Panc1 (cell line): ENCODE measurements at regions not wholly inside any gene's neighbourhood (a gene's known extent, or its start where the extent isn't known, plus 50 kb on each side); places are given as distances from the start of the nearest gene placed in this dataset.
"Not testable (repeated sequence)": the region's sequence is repeated elsewhere in the genome, so short reads cannot be mapped to it uniquely, and the experiment has no call there.

Experiments
- ATAC-seq: fragments of 200-7000 bp; cut with Tn5 transposase; 2 replicates; pipeline ENCODE4 v1.9.1; 2020; ENCODE audit warnings: mild to moderate bottlenecking, moderate library complexity
- BruUV-seq: library from RNA; stranded (reverse); fragments of 400-500 nt; replicated peaks from 2 replicates; lab custom pipeline; 2021; lab: Mats Ljungman, UMichigan
- CTCF ChIA-PET: fragments of 300-600 bp; sonication (Branson Sonifier 250); formaldehyde crosslinking; loops from one replicate; lab custom pipeline; 2022; ENCODE audit warnings: antibody characterized with exemption; lab: Charles Lee
- POLR2A ChIA-PET: fragments of 300-600 bp; sonication (Branson Sonifier 250); formaldehyde crosslinking; loops from one replicate; lab custom pipeline; 2022; ENCODE audit warnings: antibody characterized with exemption; lab: Charles Lee
- DNase-seq: peaks from one replicate; pipeline ENCODE4 v3.0.0-alpha.2; 2010; ENCODE audit warnings: low read depth, low spot score
- H3K27ac ChIP-seq: 2 replicates; pipeline ENCODE4 v1.5.1; 2011; ENCODE audit warnings: mild to moderate bottlenecking, low read length, inconsistent platforms
- H3K27me3 ChIP-seq: fragments of 200-500 bp; sonication (Bioruptor generic); 2 replicates; pipeline ENCODE4 v1.6.0; 2014; ENCODE audit warnings: low read length, inconsistent platforms; ENCODE audit not compliant: control insufficient read depth, insufficient read depth
- H3K36me3 ChIP-seq: fragments of 200-500 bp; sonication (Bioruptor generic); 2 replicates; pipeline ENCODE4 v1.5.1; 2014; ENCODE audit warnings: inconsistent platforms, mild to moderate bottlenecking, low read length, moderate library complexity; ENCODE audit not compliant: control insufficient read depth, insufficient read depth
- H3K4me1 ChIP-seq: 2 replicates; pipeline ENCODE4 v1.5.1; 2011; ENCODE audit warnings: inconsistent platforms, mild to moderate bottlenecking, low read length, moderate library complexity; ENCODE audit not compliant: control insufficient read depth, insufficient read depth
- H3K4me3 ChIP-seq, 2 experiments: 2 replicates each; pipeline ENCODE4 v1.5.1; 2011 to 2012; ENCODE audit warnings: low read depth in 2 of 2, low read length in 2 of 2, mild to moderate bottlenecking in 2 of 2, inconsistent platforms in 1 of 2, moderate library complexity in 1 of 2
- H3K9me3 ChIP-seq: fragments of 200-500 bp; sonication (Bioruptor generic); 2 replicates; pipeline ENCODE4 v1.5.1; 2014; ENCODE audit warnings: low read depth, mild to moderate bottlenecking, inconsistent platforms, low read length, moderate library complexity; ENCODE audit not compliant: control insufficient read depth, insufficient read depth
- CTCF ChIP-seq: fragments of 450-650 bp; IDR thresholded peaks from 2 replicates; pipeline ENCODE4 v1.5.1; 2017; ENCODE audit warnings: mild to moderate bottlenecking
- POLR2AphosphoS5 ChIP-seq: IDR thresholded peaks from 2 replicates; pipeline ENCODE4 v1.6.1; 2012; ENCODE audit warnings: mild to moderate bottlenecking, low read depth, low read length, moderate library complexity
- REST ChIP-seq, 2 experiments: IDR thresholded peaks; 2 replicates each; pipeline ENCODE4 v1.6.1; 2011 to 2012; ENCODE audit warnings: low read depth in 2 of 2, control low read depth in 1 of 2, low read length in 1 of 2, mild to moderate bottlenecking in 1 of 2, moderate library complexity in 1 of 2; ENCODE audit not compliant: insufficient read depth in 1 of 2
- SIN3A ChIP-seq: IDR thresholded peaks from 2 replicates; pipeline ENCODE4 v1.6.1; 2012; ENCODE audit warnings: low read depth, mild to moderate bottlenecking, low read length, moderate library complexity, borderline replicate concordance; ENCODE audit not compliant: insufficient read depth
- TCF7L2 ChIP-seq: IDR thresholded peaks from 2 replicates; pipeline ENCODE4 v1.6.1; 2011; ENCODE audit warnings: mild to moderate bottlenecking, low read depth, low read length, inconsistent platforms
- in situ Hi-C: cut with HindIII; loops from 2 replicates; pipeline ENCODE4 v1.10.0; 2016; ENCODE audit warnings: low sequenced_read_pairs, low pct_unique_long_range_greater_than_20kb
- intact Hi-C: fragments of 100-400 bp; cut with micrococcal nuclease; formaldehyde crosslinking; loops from one replicate; pipeline ENCODE4 v1.10.0; 2022; ENCODE audit not compliant: unreplicated experiment

- Histone ChIP-seq H3K4me3 (no peak overlapping the region), H3K4me1 (no peaks in the 10 kb centered on the region), H3K27ac (no peak overlapping the region), H3K27me3 (no peaks in the 10 kb centered on the region), H3K9me3 (no peaks in the 10 kb centered on the region), H3K36me3 (no peaks in the 10 kb centered on the region)
- DNase-seq (no peak), ATAC-seq (no peak)
- TF ChIP-seq CTCF, result no peak
- TF ChIP-seq SIN3A, result no peak
- no peak for TF ChIP-seq TCF7L2
- no peak for TF ChIP-seq POLR2AphosphoS5
- no peak for TF ChIP-seq REST (IDR thresholded peaks at IDR 0.05; ENCODE audit: insufficient read depth in 1 of 2, low read depth in 2 of 2, low read length in 1 of 2)
- intact Hi-C loops, result no loop called here
- in situ Hi-C loops, result no loop called here
- POLR2A ChIA-PET, result no interaction called here
- CTCF ChIA-PET, result no interaction called here
- BruUV-seq, result no TSS peak
Observed at GRCh38 chr1:183739741-183740271, 65.1 kb upstream of the RGL1 start.

- Histone ChIP-seq H3K27me3 (no peaks in the 10 kb centered on the region), H3K27ac (no peak overlapping the region), H3K36me3 (no peaks in the 10 kb centered on the region), H3K4me3 (no peak overlapping the region), H3K4me1 (no peaks in the 10 kb centered on the region), H3K9me3 (no peaks in the 10 kb centered on the region)
- CTCF ChIA-PET, result no interaction called here
- BruUV-seq, result no TSS peak
- in situ Hi-C loops (no loop called here), intact Hi-C loops (no loop called here)
- DNase-seq (no peak), ATAC-seq (no peak)
- POLR2A ChIA-PET, result no interaction called here
- TF ChIP-seq CTCF (no peak; the same call in 1 of the 2 replicates), POLR2AphosphoS5 (no peak), SIN3A (no peak), TCF7L2 (no peak), REST (IDR thresholded peaks at IDR 0.05; ENCODE audit: insufficient read depth in 1 of 2, low read depth in 2 of 2, low read length in 1 of 2) (no peak)
Observed at GRCh38 chr1:183739082-183739481, 65.8 kb upstream of the RGL1 start.

GRCh38 chr1:183737916-183738315 lies 67.0 kb upstream of the RGL1 start:
- H3K4me1 ChIP-seq, H3K27me3 ChIP-seq, intact Hi-C loops, DNase-seq, POLR2A ChIA-PET, H3K9me3 ChIP-seq, H3K4me3 ChIP-seq, H3K36me3 ChIP-seq, ATAC-seq, in situ Hi-C loops, CTCF ChIA-PET, BruUV-seq, H3K27ac ChIP-seq: not testable (repeated sequence)
